SK-N-SH (cell line): ENCODE measurements at regions not wholly inside any gene's neighbourhood (a gene's known extent, or its start where the extent isn't known, plus 50 kb on each side); places are given as distances from the start of the nearest gene placed in this dataset.

Source experiments
- CTCF ChIA-PET: fragments of 300-600, 350-600 bp; formaldehyde crosslinking; extraction: SDS; loops from one replicate; lab custom pipeline; 2021; lab: Yijun Ruan, JAX
- POLR2A ChIA-PET: fragments of 350-600 bp; sonication (Branson Sonifier 250); formaldehyde crosslinking; extraction: SDS; loops from one replicate; lab custom pipeline; 2020; ENCODE audit warnings: antibody characterized with exemption, inconsistent platforms; lab: Yijun Ruan, JAX
- DNase-seq: peaks from one replicate; pipeline ENCODE4 v3.0.0; 2012
- H2AFZ ChIP-seq: fragments of 200-600 bp; sonication (generic); 2 replicates; pipeline ENCODE4 v1.8.1; 2016; ENCODE audit warnings: antibody characterized with exemption, mild to moderate bottlenecking, low read depth
- H3F3A ChIP-seq: fragments of 200-600 bp; sonication (generic); replicated peaks from 2 replicates; pipeline ENCODE3; 2016; ENCODE audit warnings: antibody characterized with exemption, mild to moderate bottlenecking; ENCODE audit not compliant: insufficient read depth
- H3K27ac ChIP-seq, 2 experiments: fragments of 200-500 bp in 1 of 2; fragments of 200-600 bp in 1 of 2; sonication (Bioruptor generic) in 1 of 2; sonication (generic), shearing (Covaris generic) in 1 of 2; 2 replicates each; pipeline versions ENCODE4 v1.5.1 to v1.6.1; 2014 to 2016; ENCODE audit warnings: low read depth in 2 of 2, inconsistent platforms in 1 of 2, low read length in 1 of 2, mild to moderate bottlenecking in 1 of 2, mixed read lengths in 1 of 2
- H3K27me3 ChIP-seq: fragments of 200-600 bp; sonication (generic), shearing (Covaris generic); 2 replicates; pipeline ENCODE4 v1.6.1; 2016; ENCODE audit warnings: mixed run types; ENCODE audit not compliant: insufficient read depth
- H3K36me3 ChIP-seq, 2 experiments: fragments of 200-500 bp in 1 of 2; fragments of 200-600 bp in 1 of 2; sonication (Bioruptor generic) in 1 of 2; sonication (generic) in 1 of 2; replicated peaks in 1 of 2; 2 replicates each; pipeline versions ENCODE3 to v1.5.1; 2014 to 2016; ENCODE audit warnings: low read length in 1 of 2, mild to moderate bottlenecking in 1 of 2; ENCODE audit not compliant: insufficient read depth in 2 of 2, control insufficient read depth in 1 of 2
- H3K4me1 ChIP-seq, 2 experiments: fragments of 200-500 bp in 1 of 2; fragments of 200-600 bp in 1 of 2; sonication (Bioruptor generic) in 1 of 2; sonication (generic), shearing (Covaris generic) in 1 of 2; 2 replicates each; pipeline versions ENCODE4 v1.5.1 to v1.6.1; 2014 to 2016; ENCODE audit warnings: low read depth in 1 of 2, low read length in 1 of 2, mixed run types in 1 of 2; ENCODE audit not compliant: insufficient read depth in 2 of 2, control insufficient read depth in 1 of 2
- H3K4me2 ChIP-seq: fragments of 200-600 bp; sonication (generic), shearing (Covaris generic); 2 replicates; pipeline ENCODE4 v1.6.1; 2017; ENCODE audit warnings: mixed run types
- H3K4me3 ChIP-seq, 2 experiments: fragments of 200-500 bp in 1 of 2; fragments of 200-600 bp in 1 of 2; sonication (Bioruptor generic) in 1 of 2; sonication (generic), shearing (Covaris generic) in 1 of 2; 2 replicates each; pipeline versions ENCODE4 v1.5.1 to v1.8.1; 2014 to 2016; ENCODE audit warnings: low read depth in 2 of 2, inconsistent platforms in 1 of 2, low read length in 1 of 2, mild to moderate bottlenecking in 1 of 2, mixed read lengths in 1 of 2, moderate library complexity in 1 of 2
- H3K79me2 ChIP-seq: fragments of 200-600 bp; sonication (generic); 2 replicates; pipeline ENCODE4 v1.8.1; 2017; ENCODE audit warnings: mild to moderate bottlenecking; ENCODE audit not compliant: insufficient read depth
- H3K9ac ChIP-seq: fragments of 200-600 bp; sonication (generic); 2 replicates; pipeline ENCODE4 v1.6.1; 2017; ENCODE audit warnings: mixed run types
- H3K9me2 ChIP-seq: fragments of 200-600 bp; sonication (generic); 2 replicates; pipeline ENCODE4 v1.6.1; 2017; ENCODE audit warnings: mixed run types
- H3K9me3 ChIP-seq: fragments of 200-600 bp; sonication (generic); 2 replicates; pipeline ENCODE4 v1.6.1; 2017; ENCODE audit warnings: mixed run types, mild to moderate bottlenecking, moderate library complexity
- H4K20me1 ChIP-seq: fragments of 200-600 bp; sonication (generic); 2 replicates; pipeline ENCODE4 v1.6.1; 2017; ENCODE audit warnings: mild to moderate bottlenecking, mixed run types; ENCODE audit not compliant: insufficient read depth
- CHD2 ChIP-seq: fragments of 150-350 bp; IDR thresholded peaks from 2 replicates; pipeline ENCODE4 v1.6.1; 2018; ENCODE audit warnings: low read length; ENCODE audit not compliant: partially characterized antibody
- FOSL2 ChIP-seq: IDR thresholded peaks from 2 replicates; pipeline ENCODE4 v1.4.0; 2012; ENCODE audit warnings: low read depth, mild to moderate bottlenecking, moderate library complexity, borderline replicate concordance
- FOXM1 ChIP-seq: IDR thresholded peaks from 2 replicates; pipeline ENCODE4 v1.4.0; 2012; ENCODE audit warnings: low read depth, mild to moderate bottlenecking
- GABPA ChIP-seq: IDR thresholded peaks from 2 replicates; pipeline ENCODE4 v1.4.0; 2012; ENCODE audit warnings: low read depth, mild to moderate bottlenecking
- GATA2 ChIP-seq: sonication (generic); formaldehyde crosslinking; IDR thresholded peaks from 2 replicates; pipeline ENCODE4 v1.5.0; 2020; ENCODE audit warnings: mild to moderate bottlenecking, missing genetic modification reagents
- MEF2A ChIP-seq: IDR thresholded peaks from 2 replicates; pipeline ENCODE4 v1.4.0; 2012; ENCODE audit warnings: low read depth, borderline replicate concordance
- NRF1 ChIP-seq: IDR thresholded peaks from 2 replicates; pipeline ENCODE4 v1.6.1; 2012; ENCODE audit warnings: low read depth, mild to moderate bottlenecking, low read length
- PBX3 ChIP-seq: IDR thresholded peaks from 2 replicates; pipeline ENCODE4; 2012
- POLR2AphosphoS5 ChIP-seq: IDR thresholded peaks from 2 replicates; pipeline ENCODE4 v1.6.1; 2012; ENCODE audit warnings: low read depth, low read length
- RCOR1 ChIP-seq: fragments of 150-350 bp; IDR thresholded peaks from 2 replicates; pipeline ENCODE4 v1.6.1; 2017; ENCODE audit warnings: antibody characterized with exemption, low read length
- SIN3A ChIP-seq: IDR thresholded peaks from 2 replicates; pipeline ENCODE4 v1.6.1; 2012; ENCODE audit warnings: low read depth, mild to moderate bottlenecking, low read length, moderate library complexity, borderline replicate concordance
- TCF12 ChIP-seq: IDR thresholded peaks from 2 replicates; pipeline ENCODE4 v1.4.0; 2012
- YY1 ChIP-seq: IDR thresholded peaks from 2 replicates; pipeline ENCODE4 v1.4.0; 2012; ENCODE audit warnings: low read depth, mild to moderate bottlenecking
- WGBS: methylation state at CpG from one replicate; pipeline ENCODE4 v1.1.6; 2017; ENCODE audit warnings: low lambda C conversion rate; 5-methylcytosine and 5-hydroxymethylcytosine counted together
- TF ChIP-seq, protein P1 (sequence below): fragments of 150-350 bp; IDR thresholded peaks from 2 replicates; pipeline ENCODE4 v1.6.1; 2016; ENCODE audit warnings: mild to moderate bottlenecking, low read depth, low read length
- TF ChIP-seq, protein P2 (sequence below): IDR thresholded peaks from 2 replicates; pipeline ENCODE4 v1.6.1; 2012; ENCODE audit warnings: mild to moderate bottlenecking, low read depth, low read length, moderate library complexity

GRCh38 chr1:80678438-80678837 is 1122.3 kb upstream of the ADGRL2 start:
- no peak overlapping the region for H2AFZ ChIP-seq

More at GRCh38 chr1:80678438-80678837, 1122.3 kb upstream of the ADGRL2 start:
- Histone ChIP-seq H3K9me3 (no peaks in the 10 kb centered on the region), H3K27ac (no peak overlapping the region), H3K4me2 (no peak overlapping the region), H3K4me3 (no peak overlapping the region), H3K27me3 (no peaks in the 10 kb centered on the region), H3K79me2 (no peaks in the 10 kb centered on the region), H4K20me1 (no peaks in the 10 kb centered on the region), H3K36me3 (no peaks in the 10 kb centered on the region), H3K9ac (no peak overlapping the region), H3F3A (no peaks in the 10 kb centered on the region)
- no peak for DNase-seq
- CTCF ChIA-PET, result no interaction called here
- POLR2A ChIA-PET, result no interaction called here
- WGBS, result 81% methylated on average over 5 of the region's 5 CpGs
- TF ChIP-seq, protein P1, sequence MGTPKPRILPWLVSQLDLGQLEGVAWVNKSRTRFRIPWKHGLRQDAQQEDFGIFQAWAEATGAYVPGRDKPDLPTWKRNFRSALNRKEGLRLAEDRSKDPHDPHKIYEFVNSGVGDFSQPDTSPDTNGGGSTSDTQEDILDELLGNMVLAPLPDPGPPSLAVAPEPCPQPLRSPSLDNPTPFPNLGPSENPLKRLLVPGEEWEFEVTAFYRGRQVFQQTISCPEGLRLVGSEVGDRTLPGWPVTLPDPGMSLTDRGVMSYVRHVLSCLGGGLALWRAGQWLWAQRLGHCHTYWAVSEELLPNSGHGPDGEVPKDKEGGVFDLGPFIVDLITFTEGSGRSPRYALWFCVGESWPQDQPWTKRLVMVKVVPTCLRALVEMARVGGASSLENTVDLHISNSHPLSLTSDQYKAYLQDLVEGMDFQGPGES, result no peak
- TF ChIP-seq SIN3A, result no peak
- no peak for TF ChIP-seq RCOR1
- TF ChIP-seq POLR2AphosphoS5, result no peak
- no peak for TF ChIP-seq GABPA
- no peak for TF ChIP-seq NRF1
- no peak for TF ChIP-seq MEF2A
- TF ChIP-seq, protein P2, sequence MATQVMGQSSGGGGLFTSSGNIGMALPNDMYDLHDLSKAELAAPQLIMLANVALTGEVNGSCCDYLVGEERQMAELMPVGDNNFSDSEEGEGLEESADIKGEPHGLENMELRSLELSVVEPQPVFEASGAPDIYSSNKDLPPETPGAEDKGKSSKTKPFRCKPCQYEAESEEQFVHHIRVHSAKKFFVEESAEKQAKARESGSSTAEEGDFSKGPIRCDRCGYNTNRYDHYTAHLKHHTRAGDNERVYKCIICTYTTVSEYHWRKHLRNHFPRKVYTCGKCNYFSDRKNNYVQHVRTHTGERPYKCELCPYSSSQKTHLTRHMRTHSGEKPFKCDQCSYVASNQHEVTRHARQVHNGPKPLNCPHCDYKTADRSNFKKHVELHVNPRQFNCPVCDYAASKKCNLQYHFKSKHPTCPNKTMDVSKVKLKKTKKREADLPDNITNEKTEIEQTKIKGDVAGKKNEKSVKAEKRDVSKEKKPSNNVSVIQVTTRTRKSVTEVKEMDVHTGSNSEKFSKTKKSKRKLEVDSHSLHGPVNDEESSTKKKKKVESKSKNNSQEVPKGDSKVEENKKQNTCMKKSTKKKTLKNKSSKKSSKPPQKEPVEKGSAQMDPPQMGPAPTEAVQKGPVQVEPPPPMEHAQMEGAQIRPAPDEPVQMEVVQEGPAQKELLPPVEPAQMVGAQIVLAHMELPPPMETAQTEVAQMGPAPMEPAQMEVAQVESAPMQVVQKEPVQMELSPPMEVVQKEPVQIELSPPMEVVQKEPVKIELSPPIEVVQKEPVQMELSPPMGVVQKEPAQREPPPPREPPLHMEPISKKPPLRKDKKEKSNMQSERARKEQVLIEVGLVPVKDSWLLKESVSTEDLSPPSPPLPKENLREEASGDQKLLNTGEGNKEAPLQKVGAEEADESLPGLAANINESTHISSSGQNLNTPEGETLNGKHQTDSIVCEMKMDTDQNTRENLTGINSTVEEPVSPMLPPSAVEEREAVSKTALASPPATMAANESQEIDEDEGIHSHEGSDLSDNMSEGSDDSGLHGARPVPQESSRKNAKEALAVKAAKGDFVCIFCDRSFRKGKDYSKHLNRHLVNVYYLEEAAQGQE, result no peak
- no peak for TF ChIP-seq FOSL2
- no peak for TF ChIP-seq PBX3
- no peak for TF ChIP-seq TCF12
- TF ChIP-seq CHD2, result no peak
- no peak for TF ChIP-seq FOXM1
- TF ChIP-seq GATA2 (CRISPR knock-in tag), result no peak
- TF ChIP-seq YY1, result no peak
- TF ChIP-seq, all 33 proteins: peak for 0
- no peaks in the 10 kb centered on the region for H3K9me2 ChIP-seq
- H3K4me1 ChIP-seq, result no peaks in the 10 kb centered on the region
